ENCODE measurements at regions not wholly inside any gene's neighbourhood (a gene's known extent, or its start where the extent isn't known, plus 50 kb on each side); places are given as distances from the start of the nearest gene placed in this dataset.

DNA sequence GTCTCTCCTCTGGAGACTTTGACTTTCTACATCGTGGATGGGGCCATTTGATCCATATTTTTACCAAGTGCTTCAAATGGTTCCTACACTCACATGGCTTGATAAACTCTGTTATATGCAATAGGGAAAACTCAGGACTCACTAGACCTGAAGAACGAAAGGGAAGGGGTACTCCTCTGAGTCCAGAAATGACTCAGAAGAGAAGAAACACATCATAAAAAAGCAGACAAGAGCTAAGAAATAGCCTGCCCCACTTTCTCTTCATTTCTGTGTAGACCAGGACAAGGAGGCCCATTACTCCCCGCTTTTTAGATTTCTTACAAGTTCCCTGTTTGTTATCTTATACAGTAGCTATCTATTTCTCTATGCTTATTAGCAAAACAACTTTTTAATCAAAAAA is 369.8 kb upstream of the ARID1B start:
- no peak for DNase-seq (ENCODE audit: low spot score in 2 of 2)
- Histone ChIP-seq H3K4me3 (no peak overlapping the region), H3K36me3 (no peaks in the 10 kb centered on the region), H3K9me3 (peaks cover 4 to 5% of the 10 kb centered on the region in 2 donors), H3K27ac (no peak overlapping the region), H3K27me3 (no peaks in the 10 kb centered on the region), H3K4me1 (no peaks in the 10 kb centered on the region)
- intact Hi-C loops (cut with DNase I), result no loop called here
- TF ChIP-seq CTCF (IDR thresholded peaks at IDR 0.05), result no peak

- TF ChIP-seq CTCF (IDR thresholded peaks at IDR 0.05), result no peak
- intact Hi-C loops (cut with DNase I), result no loop called here
- Histone ChIP-seq H3K27me3 (no peaks in the 10 kb centered on the region), H3K36me3 (no peaks in the 10 kb centered on the region), H3K9me3 (no peaks in the 10 kb centered on the region), H3K27ac (no peak overlapping the region), H3K4me1 (no peaks in the 10 kb centered on the region), H3K4me3 (no peak overlapping the region)
- DNase-seq (ENCODE audit: low spot score in 2 of 2), result no peak
Measured at GRCh38 chr6:156406688-156407087, 370.5 kb upstream of the ARID1B start.

GRCh38 chr6:156406099-156406498 is 371.1 kb upstream of the ARID1B start:
- Histone ChIP-seq H3K36me3 (no peaks in the 10 kb centered on the region), H3K27ac (no peak overlapping the region), H3K4me3 (no peak overlapping the region), H3K9me3 (no peaks in the 10 kb centered on the region), H3K4me1 (no peaks in the 10 kb centered on the region), H3K27me3 (no peaks in the 10 kb centered on the region)
- no peak for DNase-seq (ENCODE audit: low spot score in 2 of 2)
- TF ChIP-seq CTCF (IDR thresholded peaks at IDR 0.05), result no peak
- intact Hi-C loops (cut with DNase I), result no loop called here

DNA sequence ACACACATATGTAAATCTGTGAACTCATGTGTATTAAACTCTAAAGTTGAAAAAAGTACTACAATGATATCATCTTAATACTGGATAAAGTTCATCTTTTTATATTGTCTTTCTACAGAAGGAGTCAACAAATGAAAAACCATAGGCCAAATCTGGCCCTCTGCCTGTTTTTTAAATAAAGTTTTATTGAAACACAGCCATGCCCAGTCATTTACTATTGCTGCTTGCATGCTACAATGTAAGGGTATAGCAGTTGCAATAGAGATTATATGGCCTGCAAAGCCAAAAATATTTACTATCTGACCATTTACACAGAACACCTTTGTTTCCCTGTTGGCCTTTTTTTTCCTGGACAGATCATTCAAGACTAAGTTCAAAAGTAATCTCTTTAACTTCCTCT is 374.6 kb upstream of the ARID1B start:
- intact Hi-C loops (cut with DNase I), result loop anchor here (5.0 kb wide), 1 partner anchor 55 kb away; no protein-coding TSS in a partner anchor

DNA sequence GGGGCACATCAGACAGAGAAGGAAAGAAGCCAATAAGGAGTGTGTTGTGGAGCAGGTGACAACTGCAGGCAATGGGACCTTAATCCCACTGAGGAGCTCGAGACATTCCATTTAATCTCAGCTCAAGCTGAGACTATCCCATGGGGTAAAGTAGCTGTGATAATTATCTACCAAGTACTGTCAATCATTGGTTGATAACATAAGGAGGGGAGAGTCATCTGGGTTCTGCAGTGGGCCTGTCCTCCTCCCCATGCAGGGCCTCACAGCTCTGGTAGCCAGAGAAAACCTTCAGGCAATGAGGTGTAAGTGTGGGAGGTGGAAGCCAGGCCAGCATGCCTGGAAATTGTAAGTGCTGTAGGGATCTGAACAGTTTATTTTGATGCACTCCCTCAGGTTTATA is 375.0 kb upstream of the ARID1B start:
- H3K4me3 ChIP-seq, result no peak overlapping the region
- H3K36me3 ChIP-seq, result no peaks in the 10 kb centered on the region
- intact Hi-C loops (cut with DNase I), result loop anchor here (5.0 kb wide), 1 partner anchor 55 kb away; no protein-coding TSS in a partner anchor
- H3K27ac ChIP-seq, result no peak overlapping the region
- DNase-seq (ENCODE audit: low spot score in 2 of 2), result no peak
- H3K9me3 ChIP-seq, result no peaks in the 10 kb centered on the region
- TF ChIP-seq CTCF (IDR thresholded peaks at IDR 0.05), result no peak
- H3K27me3 ChIP-seq, result no peaks in the 10 kb centered on the region
- H3K4me1 ChIP-seq, result no peaks in the 10 kb centered on the region

More for the DNA sequence above, 374.6 kb upstream of the ARID1B start:
- DNase-seq (ENCODE audit: low spot score in 2 of 2), result no peak
- no peaks in the 10 kb centered on the region for H3K9me3 ChIP-seq
- H3K4me1 ChIP-seq, result no peaks in the 10 kb centered on the region
- H3K36me3 ChIP-seq, result no peaks in the 10 kb centered on the region
- TF ChIP-seq CTCF (IDR thresholded peaks at IDR 0.05), result no peak
- H3K27ac ChIP-seq, result no peak overlapping the region
- no peak overlapping the region for H3K4me3 ChIP-seq
- H3K27me3 ChIP-seq, result no peaks in the 10 kb centered on the region

- Histone ChIP-seq H3K36me3 (no peaks in the 10 kb centered on the region), H3K9me3 (no peaks in the 10 kb centered on the region), H3K4me3 (no peak overlapping the region), H3K4me1 (no peaks in the 10 kb centered on the region), H3K27me3 (no peaks in the 10 kb centered on the region), H3K27ac (no peak overlapping the region)
- intact Hi-C loops (cut with DNase I), result loop anchor here (5.0 kb wide), 1 partner anchor 57 kb away; no protein-coding TSS in a partner anchor
- TF ChIP-seq CTCF (IDR thresholded peaks at IDR 0.05), result no peak
- DNase-seq (ENCODE audit: low spot score in 2 of 2), result no peak
Measured at GRCh38 chr6:156400487-156400886, 376.7 kb upstream of the ARID1B start.

All from ascending aorta (tissue), 2 donors.